ENCODE measurements at regions not wholly inside any gene's neighbourhood (a gene's known extent, or its start where the extent isn't known, plus 50 kb on each side); places are given as distances from the start of the nearest gene placed in this dataset.

GRCh38 chr5:170166101-170166500, 60.4 kb downstream of the FOXI1 start:
- TF ChIP-seq CTCF (IDR thresholded peaks at IDR 0.05), result no peak
- no peaks in the 10 kb centered on the region for H3K4me1 ChIP-seq
- H3K4me3 ChIP-seq, result no peak overlapping the region
- no peak for DNase-seq
- H3K9me3 ChIP-seq, result no peaks in the 10 kb centered on the region
- ATAC-seq, result no peak
- no peaks in the 10 kb centered on the region for H3K27me3 ChIP-seq
- intact Hi-C loops (cut with DNase I), result no loop called here
- H3K27ac ChIP-seq, result no peak overlapping the region
- no peaks in the 10 kb centered on the region for H3K36me3 ChIP-seq

GRCh38 chr5:170168002-170168401, 62.3 kb downstream of the FOXI1 start:
- no peaks in the 10 kb centered on the region for H3K27me3 ChIP-seq
- intact Hi-C loops (cut with DNase I), result no loop called here
- H3K27ac ChIP-seq, result no peak overlapping the region
- H3K36me3 ChIP-seq, result no peaks in the 10 kb centered on the region
- DNase-seq (no peak), ATAC-seq (no peak)
- H3K4me3 ChIP-seq, result no peak overlapping the region
- no peak for TF ChIP-seq CTCF (IDR thresholded peaks at IDR 0.05)
- H3K9me3 ChIP-seq, result no peaks in the 10 kb centered on the region
- H3K4me1 ChIP-seq, result no peaks in the 10 kb centered on the region

- no peaks in the 10 kb centered on the region for H3K4me1 ChIP-seq
- intact Hi-C loops (cut with DNase I), result no loop called here
- H3K9me3 ChIP-seq, result no peaks in the 10 kb centered on the region
- H3K4me3 ChIP-seq, result no peak overlapping the region
- H3K27me3 ChIP-seq, result no peaks in the 10 kb centered on the region
- no peak for TF ChIP-seq CTCF (IDR thresholded peaks at IDR 0.05)
- no peak overlapping the region for H3K27ac ChIP-seq
- H3K36me3 ChIP-seq, result no peaks in the 10 kb centered on the region
- no peak for DNase-seq
- ATAC-seq, result no peak
These were observed 63.1 kb downstream of the FOXI1 start for GRCh38 chr5:170168797-170169196.

GRCh38 chr5:170169996-170170395, 62.8 kb upstream of the C5orf58 start:
- Histone ChIP-seq H3K9me3 (no peaks in the 10 kb centered on the region), H3K4me1 (no peaks in the 10 kb centered on the region), H3K27ac (no peak overlapping the region), H3K27me3 (no peaks in the 10 kb centered on the region), H3K4me3 (no peak overlapping the region), H3K36me3 (no peaks in the 10 kb centered on the region)
- intact Hi-C loops (cut with DNase I), result no loop called here
- no peak for TF ChIP-seq CTCF (IDR thresholded peaks at IDR 0.05)
- no peak for ATAC-seq
- no peak for DNase-seq

GRCh38 chr5:170171811-170172210, 61.0 kb upstream of the C5orf58 start:
- intact Hi-C loops (cut with DNase I), result no loop called here
- DNase-seq (no peak), ATAC-seq (no peak)
- Histone ChIP-seq H3K27me3 (no peaks in the 10 kb centered on the region), H3K36me3 (no peaks in the 10 kb centered on the region), H3K4me1 (no peaks in the 10 kb centered on the region), H3K9me3 (no peaks in the 10 kb centered on the region), H3K4me3 (no peak overlapping the region), H3K27ac (no peak overlapping the region)
- TF ChIP-seq CTCF (IDR thresholded peaks at IDR 0.05), result no peak

Measured in left lung (tissue), 4 donors.